H1 (cell line): ENCODE measurements at regions not wholly inside any gene's neighbourhood (a gene's known extent, or its start where the extent isn't known, plus 50 kb on each side); places are given as distances from the start of the nearest gene placed in this dataset.

Experiments used
- CTCF ChIA-PET: fragments of 300-600 bp; sonication (Branson Sonifier 250); formaldehyde crosslinking; loops from one replicate; lab custom pipeline; 2021; ENCODE audit not compliant: partially characterized antibody; lab: Charles Lee
- POLR2A ChIA-PET: fragments of 300-600 bp; sonication (Branson Sonifier 250); formaldehyde crosslinking; loops from one replicate; lab custom pipeline; 2021; ENCODE audit warnings: inconsistent platforms; ENCODE audit not compliant: partially characterized antibody; lab: Charles Lee
- DNase-seq, 2 experiments: peaks; one replicate each; pipeline versions ENCODE4 v3.0.0 to v3.0.0-alpha.2; 2010 to 2022; ENCODE audit warnings: low spot score in 2 of 2, low read depth in 1 of 2, mixed read lengths in 1 of 2
- FAIRE-seq: peaks from 2 replicates; lab custom pipeline; 2011; peaks lifted over from hg19 to GRCh38; lab: Jason Lieb, UNC
- H2AFZ ChIP-seq: 2 replicates; pipeline ENCODE4 v1.8.1; 2012; ENCODE audit warnings: low read length, inconsistent platforms
- H2AK5ac ChIP-seq: 2 replicates; pipeline ENCODE4 v1.6.1; 2013; ENCODE audit warnings: low read depth, low read length
- H2BK120ac ChIP-seq: replicated peaks from 2 replicates; pipeline ENCODE3; 2013; ENCODE audit warnings: low read depth, low read length, inconsistent platforms
- H2BK12ac ChIP-seq: 2 replicates; pipeline ENCODE4 v1.6.1; 2013; ENCODE audit warnings: low read depth, low read length
- H2BK15ac ChIP-seq: 2 replicates; pipeline ENCODE4 v1.6.1; 2013; ENCODE audit warnings: low read length
- H2BK20ac ChIP-seq: 2 replicates; pipeline ENCODE4 v1.6.1; 2013; ENCODE audit warnings: low read length
- H2BK5ac ChIP-seq: 2 replicates; pipeline ENCODE4 v1.6.1; 2013; ENCODE audit warnings: low read depth, low read length
- H3K14ac ChIP-seq: 2 replicates; pipeline ENCODE4 v1.6.1; 2013; ENCODE audit warnings: inconsistent platforms; ENCODE audit not compliant: insufficient read length
- H3K18ac ChIP-seq: 2 replicates; pipeline ENCODE4 v1.6.1; 2013; ENCODE audit warnings: low read length; ENCODE audit errors: extremely low read depth
- H3K23ac ChIP-seq: 2 replicates; pipeline ENCODE4 v1.6.1; 2013; ENCODE audit warnings: inconsistent platforms; ENCODE audit not compliant: insufficient read length
- H3K23me2 ChIP-seq: 2 replicates; pipeline ENCODE4 v1.6.1; 2013; ENCODE audit warnings: low read depth, low read length
- H3K27ac ChIP-seq: 2 replicates; pipeline ENCODE4 v1.6.1; 2011; ENCODE audit warnings: low read depth, low read length, inconsistent platforms
- H3K27me3 ChIP-seq, 4 experiments: replicated peaks in 1 of 4; 1 replicate in 1 of 4; 2 replicates in 3 of 4; pipeline versions ENCODE4 v1.6.1 to v1.8.1; 2011 to 2013; ENCODE audit warnings: low read length in 3 of 4, mild to moderate bottlenecking in 3 of 4, inconsistent platforms in 2 of 4, mixed read lengths in 2 of 4, moderate library complexity in 1 of 4; ENCODE audit not compliant: control insufficient read depth in 3 of 4, insufficient read depth in 3 of 4; ENCODE audit errors: extremely low read depth in 1 of 4
- H3K36me3 ChIP-seq, 4 experiments: 2 replicates each; pipeline versions ENCODE4 v1.6.1 to v1.8.1; 2011 to 2013; ENCODE audit warnings: mild to moderate bottlenecking in 4 of 4, low read length in 3 of 4, moderate library complexity in 2 of 4, control low read depth in 1 of 4, inconsistent platforms in 1 of 4; ENCODE audit not compliant: insufficient read depth in 4 of 4, control insufficient read depth in 2 of 4
- H3K4ac ChIP-seq: replicated peaks from 2 replicates; pipeline ENCODE3; 2013; ENCODE audit warnings: low read length, low read depth, mixed read lengths, inconsistent platforms; ENCODE audit not compliant: insufficient read length
- H3K4me1 ChIP-seq, 4 experiments: replicated peaks in 1 of 4; 1 replicate in 1 of 4; 2 replicates in 3 of 4; pipeline versions ENCODE4 v1.6.1 to v1.8.1; 2011 to 2013; ENCODE audit warnings: low read length in 3 of 4, inconsistent platforms in 2 of 4, mixed read lengths in 1 of 4; ENCODE audit not compliant: insufficient read depth in 4 of 4, control insufficient read depth in 3 of 4
- H3K4me2 ChIP-seq, 2 experiments: 2 replicates each; pipeline versions ENCODE4 v1.6.1 to v1.8.1; 2011 to 2013; ENCODE audit warnings: low read depth in 2 of 2, low read length in 2 of 2, control low read depth in 1 of 2, inconsistent platforms in 1 of 2, mild to moderate bottlenecking in 1 of 2; ENCODE audit not compliant: insufficient read depth in 1 of 2
- H3K4me3 ChIP-seq, 4 experiments: fragments of 200-600, 300-600 bp in 1 of 4; sonication (generic), shearing (Covaris generic), sonication (Bioruptor Twin) in 1 of 4; 2 replicates each; pipeline versions ENCODE4 v1.5.1 to v1.8.1; 2011 to 2016; ENCODE audit warnings: low read length in 4 of 4, low read depth in 3 of 4, control low read depth in 2 of 4, inconsistent platforms in 2 of 4, mild to moderate bottlenecking in 2 of 4, mixed read lengths in 1 of 4, moderate library complexity in 1 of 4; ENCODE audit not compliant: insufficient read depth in 2 of 4; ENCODE audit errors: extremely low read depth in 1 of 4
- H3K56ac ChIP-seq: replicated peaks from 2 replicates; pipeline ENCODE3; 2013; ENCODE audit warnings: low read depth, mild to moderate bottlenecking, mixed read lengths, low read length, inconsistent platforms; ENCODE audit not compliant: insufficient read length
- H3K79me1 ChIP-seq: 2 replicates; pipeline ENCODE4 v1.6.1; 2013; ENCODE audit warnings: low read depth, low read length, control low read depth
- H3K79me2 ChIP-seq, 2 experiments: 2 replicates each; pipeline versions ENCODE4 v1.6.1 to v1.8.1; 2012 to 2013; ENCODE audit warnings: low read length in 2 of 2, mild to moderate bottlenecking in 2 of 2, inconsistent platforms in 1 of 2; ENCODE audit not compliant: insufficient read depth in 2 of 2, control insufficient read depth in 1 of 2
- H3K9ac ChIP-seq, 4 experiments: replicated peaks in 1 of 4; 1 replicate in 1 of 4; 2 replicates in 3 of 4; pipeline versions ENCODE4 v1.6.1 to v1.8.1; 2011 to 2013; ENCODE audit warnings: low read depth in 3 of 4, low read length in 3 of 4, control low read depth in 2 of 4, mild to moderate bottlenecking in 2 of 4, moderate library complexity in 2 of 4, inconsistent platforms in 1 of 4; ENCODE audit errors: extremely low read depth in 1 of 4
- H3K9me3 ChIP-seq, 2 experiments: 2 replicates each; pipeline versions ENCODE4 v1.6.1 to v1.8.1; 2012 to 2013; ENCODE audit warnings: mild to moderate bottlenecking in 2 of 2, moderate library complexity in 2 of 2, control low read depth in 1 of 2, inconsistent platforms in 1 of 2, low read depth in 1 of 2, low read length in 1 of 2, mixed read lengths in 1 of 2; ENCODE audit not compliant: insufficient read depth in 2 of 2
- H4K20me1 ChIP-seq, 2 experiments: replicated peaks in 1 of 2; 2 replicates each; pipeline versions ENCODE3 to v1.8.1; 2011 to 2013; ENCODE audit warnings: inconsistent platforms in 2 of 2, low read length in 2 of 2, mild to moderate bottlenecking in 1 of 2; ENCODE audit not compliant: insufficient read depth in 2 of 2, control insufficient read depth in 1 of 2
- H4K5ac ChIP-seq: 2 replicates; pipeline ENCODE4 v1.6.1; 2013; ENCODE audit warnings: low read length, low read depth, mixed read lengths, inconsistent platforms; ENCODE audit not compliant: insufficient read length
- H4K8ac ChIP-seq: 2 replicates; pipeline ENCODE4 v1.8.0; 2013; ENCODE audit warnings: mild to moderate bottlenecking, moderate library complexity, low read length, inconsistent platforms; ENCODE audit not compliant: insufficient read depth; ENCODE audit errors: extremely low read depth
- H4K91ac ChIP-seq: replicated peaks from 2 replicates; pipeline ENCODE3; 2013; ENCODE audit warnings: low read length, mixed read lengths, inconsistent platforms; ENCODE audit not compliant: insufficient read length
- BACH1 ChIP-seq: IDR thresholded peaks from 2 replicates; pipeline ENCODE4 v1.6.1; 2012; ENCODE audit warnings: low read length, improper control_type of control experiment
- KDM5A ChIP-seq: fragments of 200-600 bp; IDR thresholded peaks from 2 replicates; pipeline ENCODE4 v1.7.1; 2012; ENCODE audit warnings: mild to moderate bottlenecking, low read length, inconsistent platforms, mixed read lengths
- WGBS, 2 experiments: shearing (Covaris generic) in 1 of 2; methylation state at CpG; one replicate each; pipeline versions ENCODE4 v1.1.6 to v1.1.7; 2013 to 2015; ENCODE audit warnings: low lambda C conversion rate in 2 of 2, mixed read lengths in 2 of 2, inconsistent platforms in 1 of 2, low coverage in 1 of 2, missing lambda C conversion rate in 1 of 2; ENCODE audit not compliant: insufficient replicate concordance in 2 of 2, insufficient coverage in 1 of 2, insufficient read length in 1 of 2; ENCODE audit errors: extremely low coverage in 1 of 2, missing lambda C conversion rate in 1 of 2; 5-methylcytosine and 5-hydroxymethylcytosine counted together

- Histone ChIP-seq H3K23me2 (no peaks in the 10 kb centered on the region), H3K18ac (no peak overlapping the region), H3K36me3 (no peaks in the 10 kb centered on the region), H3K79me2 (no peaks in the 10 kb centered on the region), H3K4me1 (peaks cover 0 to 3% (median 0%) of the 10 kb centered on the region in 4 experiments; a peak in 1 of 7 replicates), H3K4me3 (no peak overlapping the region), H4K91ac (no peak overlapping the region), H4K8ac (no peak overlapping the region), H3K56ac (no peak overlapping the region), H3K9ac (no peak overlapping the region), H3K4ac (no peak overlapping the region), H4K20me1 (no peaks in the 10 kb centered on the region), H3K23ac (no peak overlapping the region), H3K14ac (no peak overlapping the region), H2BK12ac (no peak overlapping the region), H2AK5ac (no peak overlapping the region), H3K9me3 (0 out of 4 replicates have a peak, but pooled peaks cover 0 to 3% of the 10 kb centered on the region in 2 experiments), H3K79me1 (no peaks in the 10 kb centered on the region), H2BK15ac (no peak overlapping the region), H4K5ac (no peak overlapping the region), H3K27me3 (no peaks in the 10 kb centered on the region), H2BK20ac (no peak overlapping the region), H3K27ac (no peak overlapping the region), H2BK5ac (no peak overlapping the region), H2AFZ (no peak overlapping the region), H2BK120ac (no peak overlapping the region), H3K4me2 (no peak overlapping the region)
- CTCF ChIA-PET, result interaction anchor here (0.6 to 5.8 kb wide), 4 partner anchors 13 to 157 kb away, joined by 3 to 31 read pairs (median 4); no protein-coding TSS in a partner anchor
- FAIRE-seq (no peak), DNase-seq (no peak)
- 72% methylated on average over 6 of the region's 6 CpGs; no CpG with 5 or more reads in 1 of the 2 experiments for WGBS, 2 experiments
- POLR2A ChIA-PET, result interaction anchor here (0.7 to 1.1 kb wide), 2 partner anchors 9 to 103 kb away, joined by 3 to 4 read pairs; no protein-coding TSS in a partner anchor
- TF ChIP-seq KDM5A (no peak), BACH1 (no peak)
These were observed 79.8 kb upstream of the SEL1L start for GRCh38 chr14:81613341-81614045.
